GM18520 (cell line): ENCODE measurements at regions not wholly inside any gene's neighbourhood (a gene's known extent, or its start where the extent isn't known, plus 50 kb on each side); places are given as distances from the start of the nearest gene placed in this dataset.

Experiments
- ATAC-seq: cut with Tn5 transposase; IDR thresholded peaks from one replicate; pipeline ENCODE4 v1.9.1; 2021; ENCODE audit not compliant: unreplicated experiment

DNA sequence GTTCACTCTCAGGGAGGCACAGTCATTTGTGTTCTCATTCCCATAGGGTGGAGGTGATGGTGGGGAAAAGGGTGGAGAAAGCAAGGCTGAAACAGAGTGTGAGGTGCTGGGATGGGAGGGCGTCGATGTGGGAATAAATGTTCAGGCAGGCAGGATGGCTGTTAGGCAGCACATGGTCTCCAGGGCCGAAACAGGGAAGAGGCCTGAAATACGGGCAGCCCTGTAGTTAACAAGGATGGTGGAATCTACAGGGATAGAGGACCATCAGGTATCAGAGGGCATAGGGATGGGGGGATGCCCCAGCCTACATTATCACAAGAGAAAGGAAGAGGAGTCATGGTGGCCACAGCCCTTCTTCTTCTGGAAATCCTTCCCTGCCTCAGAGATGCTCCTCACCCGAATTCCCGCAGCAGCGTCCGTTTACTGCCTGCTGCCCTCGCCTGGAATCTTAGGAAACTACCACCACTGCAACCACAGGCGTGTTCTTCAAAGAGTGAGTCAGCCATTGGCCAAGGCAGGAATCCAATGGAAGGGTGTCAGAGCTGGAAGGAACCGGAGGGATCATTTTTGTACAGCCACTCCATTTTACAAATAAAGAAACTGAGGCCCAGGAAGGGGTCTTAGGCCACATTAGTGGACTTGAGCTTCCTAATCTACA lies 49.7 kb upstream of the POMGNT2 start:
- no peak for ATAC-seq
